NCI-H69 (cell line): ENCODE measurements at regions not wholly inside any gene's neighbourhood (a gene's known extent, or its start where the extent isn't known, plus 50 kb on each side); places are given as distances from the start of the nearest gene placed in this dataset.
A peak's percentile ranks its signal among the peaks of the same experiment; 100 is the strongest.

Source experiments
- DNase-seq: peaks from one replicate; lab custom pipeline; 2025; lab: John Stamatoyannopoulos, UW

GRCh38 chr14:87879389-87879788, 113.6 kb downstream of the GALC start:
- DNase-seq, result no peak

GRCh38 chr14:87878959-87879358, 114.0 kb downstream of the GALC start:
- DNase-seq, result no peak

GRCh38 chr14:87877877-87878276, 115.1 kb downstream of the GALC start:
- DNase-seq, result no peak

GRCh38 chr14:87874676-87875075, 118.3 kb downstream of the GALC start:
- DNase-seq, result no peak

- peak; percentile 6 for DNase-seq
Observed at GRCh38 chr14:87873741-87874140, 119.2 kb downstream of the GALC start.

- no peak for DNase-seq
Observed at GRCh38 chr14:87869619-87870583, 123.1 kb downstream of the GALC start.

GRCh38 chr14:87868920-87869319, 124.1 kb downstream of the GALC start:
- DNase-seq, result no peak

- DNase-seq, result no peak
Observed at GRCh38 chr14:87866116-87866515, 126.9 kb downstream of the GALC start.

GRCh38 chr14:87864356-87865270, 128.4 kb downstream of the GALC start:
- peak; percentile 75 for DNase-seq

- DNase-seq, result no peak
Observed at GRCh38 chr14:87863047-87863446, 129.9 kb downstream of the GALC start.

- DNase-seq, result no peak
Observed at GRCh38 chr14:87852107-87852506, 140.9 kb downstream of the GALC start.

GRCh38 chr14:87851190-87851589, 141.8 kb downstream of the GALC start:
- no peak for DNase-seq

GRCh38 chr14:87847216-87847755, 145.7 kb downstream of the GALC start:
- DNase-seq, result no peak

- no peak for DNase-seq
Observed at GRCh38 chr14:87840906-87841305, 152.1 kb downstream of the GALC start.

- no peak for DNase-seq
Observed at GRCh38 chr14:87838931-87839330, 154.1 kb downstream of the GALC start.

GRCh38 chr14:87837296-87837695, 155.7 kb downstream of the GALC start:
- DNase-seq, result no peak

- DNase-seq, result no peak
Observed at GRCh38 chr14:87834594-87834993, 158.4 kb downstream of the GALC start.

- DNase-seq, result no peak
Observed at GRCh38 chr14:87833026-87833425, 160.0 kb downstream of the GALC start.

- DNase-seq, result no peak
Observed at GRCh38 chr14:87830443-87831096, 162.4 kb downstream of the GALC start.

- DNase-seq, result no peak
Observed at GRCh38 chr14:87829543-87829942, 163.4 kb downstream of the GALC start.

- DNase-seq, result no peak
Observed at GRCh38 chr14:87824266-87824665, 168.7 kb downstream of the GALC start.

GRCh38 chr14:87816416-87816815, 176.6 kb downstream of the GALC start:
- DNase-seq, result no peak
